Right lobe of liver (tissue), 6 donors: ENCODE measurements at regions not wholly inside any gene's neighbourhood (a gene's known extent, or its start where the extent isn't known, plus 50 kb on each side); places are given as distances from the start of the nearest gene placed in this dataset.

Experiments used
- ATAC-seq, 4 donors: fragments of 200-7000 bp; cut with Tn5 transposase; one replicate each; pipeline ENCODE4 v1.9.1; 2020; ENCODE audit warnings: mild to moderate bottlenecking in 4 of 4, moderate library complexity in 4 of 4
- DNase-seq, 3 donors: peaks; one replicate each; pipeline ENCODE4 v3.0.0-alpha.2; 2020
- H3K27ac ChIP-seq, 3 donors: fragments of 200-600 bp; one replicate each; pipeline ENCODE4 v1.8.0; 2022
- H3K27me3 ChIP-seq, 2 donors: fragments of 200-600 bp; one replicate each; pipeline ENCODE4 v1.8.0; 2022
- H3K36me3 ChIP-seq, 4 donors: fragments of 200-600 bp; sonication (generic) in 1 of 4; one replicate each; pipeline versions ENCODE4 v1.5.1 to v1.8.0; 2017 to 2022; ENCODE audit warnings: control low read depth in 1 of 4
- H3K4me1 ChIP-seq, 4 donors: fragments of 200-600 bp; sonication (generic) in 1 of 4; one replicate each; pipeline versions ENCODE4 v1.5.1 to v1.8.0; 2017 to 2022; ENCODE audit warnings: control low read depth in 1 of 4
- H3K4me3 ChIP-seq, 3 donors: fragments of 200-600 bp; one replicate each; pipeline ENCODE4 v1.8.0; 2022
- H3K9me3 ChIP-seq, 4 donors: fragments of 200-600 bp; sonication (generic) in 1 of 4; one replicate each; pipeline versions ENCODE4 v1.5.1 to v1.8.0; 2017 to 2022; ENCODE audit warnings: control low read depth in 1 of 4
- CTCF ChIP-seq, 4 donors: fragments of 200-600 bp in 3 of 4; fragments of 450-650 bp in 1 of 4; IDR thresholded peaks; one replicate each; pipeline versions ENCODE4 v1.5.1 to v1.8.0; 2016 to 2022; ENCODE audit warnings: antibody characterized with exemption in 4 of 4, mild to moderate bottlenecking in 2 of 4
- POLR2A ChIP-seq: fragments of 450-650 bp; IDR thresholded peaks from one replicate; pipeline ENCODE4 v1.6.1; 2017; ENCODE audit warnings: antibody characterized with exemption, mild to moderate bottlenecking
- WGBS: methylation state at CpG from one replicate; pipeline ENCODE4 v1.1.6; 2018; ENCODE audit warnings: low coverage, low lambda C conversion rate; ENCODE audit not compliant: insufficient coverage; ENCODE audit errors: missing lambda C conversion rate; 5-methylcytosine and 5-hydroxymethylcytosine counted together
- intact Hi-C, 2 donors: fragments of 100-400 bp; cut with DNase I; formaldehyde crosslinking; loops; one replicate each; pipeline versions ENCODE4 v1.11.2 to v1.14.1; 2022
- donor health status: DM: no; HTN: yes; CAD: no.
- donor health status: DM: no; HTN: no; CAD: no.
- donor health status: DM: no; HTN: no; CAD: no.
- donor health status: DM: no; HTN: yes; CAD: no.
- donor health status: DM: no; HTN: yes; CAD: no.

GRCh38 chr15:95574053-95574452 is 756.4 kb upstream of the NR2F2 start:
- ATAC-seq (peak in 1 of 4 donors; percentile 24), DNase-seq (no peak)
- intact Hi-C loops: no loop called here
- no peaks in the 10 kb centered on the region for H3K27me3 ChIP-seq
- no peak for TF ChIP-seq CTCF (IDR thresholded peaks at IDR 0.05)
- no peak for TF ChIP-seq POLR2A
- H3K27ac ChIP-seq: no peak overlapping the region
- no peak overlapping the region for H3K4me3 ChIP-seq
- H3K4me1 ChIP-seq: no peaks in the 10 kb centered on the region
- 67% methylated on average over 5 of the region's 5 CpGs for WGBS
- no peaks in the 10 kb centered on the region for H3K36me3 ChIP-seq
- H3K9me3 ChIP-seq: no peaks in the 10 kb centered on the region

GRCh38 chr15:95577927-95578326 is 752.6 kb upstream of the NR2F2 start:
- H3K4me1 ChIP-seq: no peaks in the 10 kb centered on the region
- no peaks in the 10 kb centered on the region for H3K36me3 ChIP-seq
- WGBS: 65% methylated on average over 4 of the region's 4 CpGs
- no peaks in the 10 kb centered on the region for H3K27me3 ChIP-seq
- DNase-seq (no peak), ATAC-seq (no peak)
- H3K4me3 ChIP-seq: no peak overlapping the region
- TF ChIP-seq CTCF (IDR thresholded peaks at IDR 0.05): no peak
- TF ChIP-seq POLR2A: no peak
- intact Hi-C loops: no loop called here
- H3K9me3 ChIP-seq: no peaks in the 10 kb centered on the region
- no peak overlapping the region for H3K27ac ChIP-seq

- no peak overlapping the region for H3K4me3 ChIP-seq
- no peak overlapping the region for H3K27ac ChIP-seq
- no peaks in the 10 kb centered on the region for H3K4me1 ChIP-seq
- H3K9me3 ChIP-seq: no peaks in the 10 kb centered on the region
- intact Hi-C loops: no loop called here
- no peaks in the 10 kb centered on the region for H3K36me3 ChIP-seq
- 78% methylated on average over 3 of the region's 3 CpGs for WGBS
- no peak for ATAC-seq
- no peaks in the 10 kb centered on the region for H3K27me3 ChIP-seq
- DNase-seq: no peak
- TF ChIP-seq POLR2A (no peak), CTCF (IDR thresholded peaks at IDR 0.05) (no peak)
Measured at GRCh38 chr15:95580121-95580520, 750.4 kb upstream of the NR2F2 start.

- Histone ChIP-seq H3K4me3 (no peak overlapping the region), H3K27ac (no peak overlapping the region), H3K9me3 (no peaks in the 10 kb centered on the region), H3K4me1 (no peaks in the 10 kb centered on the region), H3K27me3 (no peaks in the 10 kb centered on the region), H3K36me3 (no peaks in the 10 kb centered on the region)
- DNase-seq (no peak), ATAC-seq (no peak)
- WGBS: 91% methylated on average over 8 of the region's 13 CpGs
- intact Hi-C loops: no loop called here
- TF ChIP-seq POLR2A (no peak), CTCF (IDR thresholded peaks at IDR 0.05) (no peak)
Measured at GRCh38 chr15:95581595-95581994, 748.9 kb upstream of the NR2F2 start.

GRCh38 chr15:95584088-95584487 is 746.4 kb upstream of the NR2F2 start:
- H3K36me3 ChIP-seq: no peaks in the 10 kb centered on the region
- H3K4me1 ChIP-seq: no peaks in the 10 kb centered on the region
- ATAC-seq: no peak
- H3K27me3 ChIP-seq: no peaks in the 10 kb centered on the region
- TF ChIP-seq POLR2A (no peak), CTCF (IDR thresholded peaks at IDR 0.05) (no peak)
- no peak overlapping the region for H3K4me3 ChIP-seq
- no peaks in the 10 kb centered on the region for H3K9me3 ChIP-seq
- no peak overlapping the region for H3K27ac ChIP-seq
- intact Hi-C loops: no loop called here
- no peak for DNase-seq
